ENCODE measurements at regions not wholly inside any gene's neighbourhood (a gene's known extent, or its start where the extent isn't known, plus 50 kb on each side); places are given as distances from the start of the nearest gene placed in this dataset.

DNA sequence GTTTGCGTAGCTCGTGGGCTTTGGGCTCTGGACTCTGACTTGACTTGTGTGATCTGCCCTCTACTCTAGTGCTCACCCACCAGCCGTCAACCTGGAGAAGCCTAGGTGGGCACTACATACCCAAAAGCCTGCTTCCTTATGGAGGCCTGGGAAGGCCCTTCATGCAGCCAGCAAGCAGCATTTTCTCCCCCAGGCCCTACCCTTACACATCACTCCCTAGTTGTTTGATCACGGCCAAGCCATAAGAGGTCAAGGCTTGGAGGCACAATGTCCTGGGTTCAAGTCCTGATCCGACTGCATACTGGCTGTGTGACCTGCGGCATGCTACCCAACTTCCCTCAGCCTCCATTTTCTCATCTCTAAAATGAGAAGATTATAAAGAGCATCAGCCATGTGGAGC lies 151.3 kb upstream of the EGFLAM start:
- no peak for TF ChIP-seq POLR2A (IDR thresholded peaks at IDR 0.05)
- TF ChIP-seq, protein P1, sequence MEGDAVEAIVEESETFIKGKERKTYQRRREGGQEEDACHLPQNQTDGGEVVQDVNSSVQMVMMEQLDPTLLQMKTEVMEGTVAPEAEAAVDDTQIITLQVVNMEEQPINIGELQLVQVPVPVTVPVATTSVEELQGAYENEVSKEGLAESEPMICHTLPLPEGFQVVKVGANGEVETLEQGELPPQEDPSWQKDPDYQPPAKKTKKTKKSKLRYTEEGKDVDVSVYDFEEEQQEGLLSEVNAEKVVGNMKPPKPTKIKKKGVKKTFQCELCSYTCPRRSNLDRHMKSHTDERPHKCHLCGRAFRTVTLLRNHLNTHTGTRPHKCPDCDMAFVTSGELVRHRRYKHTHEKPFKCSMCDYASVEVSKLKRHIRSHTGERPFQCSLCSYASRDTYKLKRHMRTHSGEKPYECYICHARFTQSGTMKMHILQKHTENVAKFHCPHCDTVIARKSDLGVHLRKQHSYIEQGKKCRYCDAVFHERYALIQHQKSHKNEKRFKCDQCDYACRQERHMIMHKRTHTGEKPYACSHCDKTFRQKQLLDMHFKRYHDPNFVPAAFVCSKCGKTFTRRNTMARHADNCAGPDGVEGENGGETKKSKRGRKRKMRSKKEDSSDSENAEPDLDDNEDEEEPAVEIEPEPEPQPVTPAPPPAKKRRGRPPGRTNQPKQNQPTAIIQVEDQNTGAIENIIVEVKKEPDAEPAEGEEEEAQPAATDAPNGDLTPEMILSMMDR (IDR thresholded peaks at IDR 0.05), result no peak
- 64 to 73% methylated on average over 5 to 6 of the region's 6 CpGs for WGBS, 2 donors
- intact Hi-C loops (cut with DNase I), result no loop called here

DNA sequence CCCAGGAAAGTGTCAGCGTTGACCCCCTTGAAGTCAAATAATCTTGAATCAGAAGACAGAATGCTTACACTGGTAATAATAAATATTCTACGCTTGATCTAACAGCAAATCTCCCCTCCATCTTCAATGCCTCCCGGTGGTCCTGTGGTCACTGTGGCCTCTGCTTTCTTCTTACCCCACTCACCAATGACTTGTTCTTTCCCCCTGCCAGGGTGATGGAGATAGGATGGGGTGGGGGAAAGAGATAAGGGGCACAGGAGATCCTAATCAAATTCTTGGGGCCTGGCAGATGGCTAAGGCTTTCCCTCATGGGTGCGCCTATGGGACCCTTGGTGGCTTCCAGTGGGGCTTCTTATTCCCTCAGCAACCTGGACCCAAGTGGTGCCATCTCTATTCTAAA lies 152.6 kb upstream of the EGFLAM start:
- 76 to 87% methylated on average over 4 of the region's 4 CpGs for WGBS, 2 donors

More for the DNA sequence above, 151.3 kb upstream of the EGFLAM start:
- no peaks in the 10 kb centered on the region for H3K36me3 ChIP-seq (replicated peaks in 1 of 2; ENCODE audit: insufficient read depth in 1 of 2, low read depth in 2 of 2)
- H3K27ac ChIP-seq, result no peak overlapping the region
- H3K27me3 ChIP-seq, result no peaks in the 10 kb centered on the region
- DNase-seq (no peak), ATAC-seq (no peak)
- no peaks in the 10 kb centered on the region for H3K9me3 ChIP-seq
- H3K4me1 ChIP-seq, result peaks cover 13% of the 10 kb centered on the region
- H3K4me3 ChIP-seq, result no peak overlapping the region

DNA sequence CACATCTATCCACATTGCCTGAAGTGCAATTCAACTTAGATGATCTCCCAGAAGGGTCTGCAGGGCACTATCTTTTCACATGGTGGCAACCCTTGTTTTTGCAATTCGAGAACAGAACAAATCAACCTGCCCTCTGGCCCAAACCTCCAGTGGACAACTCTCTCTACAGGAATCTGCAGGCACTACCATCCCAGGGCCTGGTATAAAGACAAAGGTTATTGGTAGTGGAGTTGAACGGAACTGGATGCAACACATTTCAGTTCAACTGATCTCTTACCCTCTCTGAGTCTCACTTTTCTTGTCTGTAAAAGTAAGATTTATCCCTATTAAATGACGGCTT lies 153.2 kb upstream of the EGFLAM start:
- intact Hi-C loops (cut with DNase I), result no loop called here
- TF ChIP-seq POLR2A (IDR thresholded peaks at IDR 0.05), result no peak
- TF ChIP-seq, protein P1 (IDR thresholded peaks at IDR 0.05), result no peak
- Histone ChIP-seq H3K4me1 (peaks cover 13% of the 10 kb centered on the region), H3K27me3 (no peaks in the 10 kb centered on the region), H3K27ac (peak overlapping the region; percentile 22 to 81 (median 60)), H3K4me3 (no peak overlapping the region), H3K9me3 (no peaks in the 10 kb centered on the region), H3K36me3 (replicated peaks in 1 of 2; ENCODE audit: insufficient read depth in 1 of 2, low read depth in 2 of 2) (no peaks in the 10 kb centered on the region)
- ATAC-seq (no peak), DNase-seq (no peak)
- 45 to 49% methylated on average over 3 of the region's 3 CpGs for WGBS, 2 donors

More for the DNA sequence above, 152.6 kb upstream of the EGFLAM start:
- Histone ChIP-seq H3K36me3 (replicated peaks in 1 of 2; ENCODE audit: insufficient read depth in 1 of 2, low read depth in 2 of 2) (no peaks in the 10 kb centered on the region), H3K27ac (peak overlapping the region; percentile 22 to 81 (median 60)), H3K27me3 (no peaks in the 10 kb centered on the region), H3K9me3 (no peaks in the 10 kb centered on the region), H3K4me3 (no peak overlapping the region), H3K4me1 (peaks cover 13% of the 10 kb centered on the region)
- DNase-seq (no peak), ATAC-seq (no peak)
- TF ChIP-seq POLR2A (IDR thresholded peaks at IDR 0.05), result no peak
- TF ChIP-seq, protein P1 (IDR thresholded peaks at IDR 0.05), result no peak
- intact Hi-C loops (cut with DNase I), result no loop called here

DNA sequence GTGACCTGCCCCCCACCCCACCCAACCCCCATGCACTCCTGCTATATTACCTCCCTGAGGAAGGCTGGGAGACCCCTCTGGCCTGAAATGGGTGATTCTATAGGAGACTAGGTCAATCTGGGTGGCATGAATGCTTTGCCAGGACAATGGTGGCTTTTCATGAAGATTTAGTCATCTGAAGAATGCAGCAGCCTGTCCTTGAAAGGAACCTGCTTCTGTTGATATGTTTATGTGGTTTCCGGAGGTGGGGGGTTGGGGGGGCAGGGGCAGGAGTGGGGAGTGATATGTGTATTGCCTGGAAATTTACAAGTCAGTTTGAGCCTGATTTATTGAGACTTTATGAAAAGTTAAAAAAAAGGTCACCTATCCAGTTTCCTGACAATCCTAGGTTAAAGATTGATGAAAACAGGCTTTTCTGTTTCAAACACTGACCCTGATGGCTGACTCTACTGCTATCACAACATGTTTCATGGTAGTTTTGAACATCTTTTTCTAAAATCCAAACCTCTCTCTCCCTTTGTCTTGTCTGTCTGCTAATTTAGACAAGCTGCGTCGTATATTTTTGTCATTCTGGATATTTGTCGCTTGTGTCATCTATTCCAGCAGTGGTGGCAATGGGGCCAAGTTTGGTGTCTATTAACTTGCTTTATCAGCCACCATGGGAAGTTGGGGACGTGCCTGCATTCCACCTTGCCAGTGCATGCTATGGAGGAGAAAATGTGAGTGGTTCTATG lies 153.7 kb upstream of the EGFLAM start:
- TF ChIP-seq POLR2A (IDR thresholded peaks at IDR 0.05), result no peak
- TF ChIP-seq, protein P1 (IDR thresholded peaks at IDR 0.05), result no peak
- Histone ChIP-seq H3K4me1 (peaks cover 13% of the 10 kb centered on the region), H3K27me3 (no peaks in the 10 kb centered on the region), H3K36me3 (replicated peaks in 1 of 2; ENCODE audit: insufficient read depth in 1 of 2, low read depth in 2 of 2) (no peaks in the 10 kb centered on the region), H3K4me3 (no peak overlapping the region), H3K9me3 (no peaks in the 10 kb centered on the region), H3K27ac (peak overlapping the region in 3 of 4 donors; percentile 58 to 81 (median 70))
- ATAC-seq, result peak; percentile 89
- WGBS, 2 donors, result 9 to 17% methylated on average over 5 of the region's 5 CpGs
- intact Hi-C loops (cut with DNase I), result no loop called here
- peak in 3 of 4 donors; percentile 9 to 25 (median 13) for DNase-seq

DNA sequence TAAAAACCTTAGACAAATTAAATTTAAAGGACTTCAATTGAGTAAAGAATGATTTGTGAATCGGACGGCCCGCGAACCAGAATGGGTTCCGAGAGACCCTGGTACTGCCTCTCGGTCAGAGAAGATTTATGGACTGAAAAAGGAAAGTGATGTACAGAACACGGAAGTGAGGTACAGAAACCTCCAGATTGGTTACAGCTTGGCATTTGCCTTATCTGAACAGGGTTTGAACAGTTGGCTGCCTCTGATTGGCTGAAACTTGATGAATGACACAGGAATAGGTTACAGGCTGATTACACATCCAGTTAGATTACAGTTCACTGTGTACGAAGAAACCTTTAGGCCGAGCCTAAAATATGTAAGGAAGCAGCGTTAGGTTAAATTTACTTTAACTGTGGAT lies 156.5 kb upstream of the EGFLAM start:
- DNase-seq (no peak), ATAC-seq (no peak)
- no peak overlapping the region for H3K27ac ChIP-seq
- H3K4me3 ChIP-seq, result no peak overlapping the region
- WGBS, 2 donors, result 83 to 88% methylated on average over 10 of the region's 10 CpGs
- no peaks in the 10 kb centered on the region for H3K36me3 ChIP-seq (replicated peaks in 1 of 2; ENCODE audit: insufficient read depth in 1 of 2, low read depth in 2 of 2)
- no peaks in the 10 kb centered on the region for H3K27me3 ChIP-seq
- no peak for TF ChIP-seq POLR2A (IDR thresholded peaks at IDR 0.05)
- TF ChIP-seq, protein P1 (IDR thresholded peaks at IDR 0.05), result no peak
- H3K4me1 ChIP-seq, result peaks cover 13% of the 10 kb centered on the region
- intact Hi-C loops (cut with DNase I), result no loop called here
- H3K9me3 ChIP-seq, result no peaks in the 10 kb centered on the region

Data from body of pancreas (tissue), 4 donors.